NCI-H2029 treated with DMSO at 0.1 percent for 48 hours (cell line): ENCODE measurements at regions not wholly inside any gene's neighbourhood (a gene's known extent, or its start where the extent isn't known, plus 50 kb on each side); places are given as distances from the start of the nearest gene placed in this dataset.

Source experiments
- DNase-seq: peaks from one replicate; lab custom pipeline; 2025; lab: John Stamatoyannopoulos, UW

GRCh38 chr2:211237586-211238275, 681.3 kb downstream of the CPS1 start:
- no peak for DNase-seq

- no peak for DNase-seq
Measured at GRCh38 chr2:211241891-211242290, 685.5 kb downstream of the CPS1 start.

- no peak for DNase-seq
Measured at GRCh38 chr2:211247751-211248150, 691.4 kb downstream of the CPS1 start.

- DNase-seq: no peak
Measured at GRCh38 chr2:211248841-211249240, 692.4 kb downstream of the CPS1 start.

- DNase-seq: no peak
Measured at GRCh38 chr2:211251016-211251415, 694.6 kb downstream of the CPS1 start.

GRCh38 chr2:211258646-211259335, 702.4 kb downstream of the CPS1 start:
- DNase-seq: no peak

- no peak for DNase-seq
Measured at GRCh38 chr2:211259831-211260476, 703.6 kb downstream of the CPS1 start.

GRCh38 chr2:211270257-211270656, 713.9 kb downstream of the CPS1 start:
- DNase-seq: no peak

GRCh38 chr2:211281430-211282073, 725.2 kb downstream of the CPS1 start:
- no peak for DNase-seq

GRCh38 chr2:211302676-211303075, 746.3 kb downstream of the CPS1 start:
- DNase-seq: no peak

GRCh38 chr2:211306929-211307328, 750.5 kb downstream of the CPS1 start:
- DNase-seq: no peak
